Glomerular endothelial cell (primary cell): ENCODE measurements at regions not wholly inside any gene's neighbourhood (a gene's known extent, or its start where the extent isn't known, plus 50 kb on each side); places are given as distances from the start of the nearest gene placed in this dataset.

Experiments used
- DNase-seq: peaks from one replicate; pipeline ENCODE4 v3.0.0-alpha.2; 2011; ENCODE audit warnings: low read depth, low spot score; ENCODE audit errors: extremely low read depth

GRCh38 chr13:65103351-65103750 lies 2126.8 kb downstream of the PCDH9 start:
- no peak for DNase-seq

GRCh38 chr13:65095161-65096082 lies 2134.7 kb downstream of the PCDH9 start:
- no peak for DNase-seq

- no peak for DNase-seq
Observed at GRCh38 chr13:65093357-65093756, 2136.8 kb downstream of the PCDH9 start.

GRCh38 chr13:65091031-65091430 lies 2139.1 kb downstream of the PCDH9 start:
- no peak for DNase-seq

GRCh38 chr13:65090186-65090585 lies 2139.9 kb downstream of the PCDH9 start:
- no peak for DNase-seq

GRCh38 chr13:65088906-65089305 lies 2141.2 kb downstream of the PCDH9 start:
- DNase-seq, result no peak

- no peak for DNase-seq
Observed at GRCh38 chr13:65085977-65086376, 2144.2 kb downstream of the PCDH9 start.

- no peak for DNase-seq
Observed at GRCh38 chr13:65074248-65074647, 2155.9 kb downstream of the PCDH9 start.

- DNase-seq, result no peak
Observed at GRCh38 chr13:65064967-65065366, 2165.2 kb downstream of the PCDH9 start.

- DNase-seq, result no peak
Observed at GRCh38 chr13:65063753-65064152, 2166.4 kb downstream of the PCDH9 start.

- no peak for DNase-seq
Observed at GRCh38 chr13:65057986-65058385, 2172.2 kb downstream of the PCDH9 start.

GRCh38 chr13:65054277-65054676 lies 2175.9 kb downstream of the PCDH9 start:
- DNase-seq, result no peak

GRCh38 chr13:65036999-65037398 lies 2193.1 kb downstream of the PCDH9 start:
- DNase-seq, result no peak

- DNase-seq, result no peak
Observed at GRCh38 chr13:65035302-65035701, 2194.8 kb downstream of the PCDH9 start.

GRCh38 chr13:65034266-65034665 lies 2195.9 kb downstream of the PCDH9 start:
- no peak for DNase-seq

GRCh38 chr13:65032825-65033224 lies 2197.3 kb downstream of the PCDH9 start:
- DNase-seq, result no peak

GRCh38 chr13:65028101-65028500 lies 2202.0 kb downstream of the PCDH9 start:
- no peak for DNase-seq

- no peak for DNase-seq
Observed at GRCh38 chr13:65026505-65026904, 2203.6 kb downstream of the PCDH9 start.

- DNase-seq, result no peak
Observed at GRCh38 chr13:65011378-65011777, 2218.8 kb downstream of the PCDH9 start.

GRCh38 chr13:64997438-64997837 lies 2232.7 kb downstream of the PCDH9 start:
- DNase-seq, result no peak

GRCh38 chr13:64993514-64994164 lies 2236.5 kb downstream of the PCDH9 start:
- DNase-seq, result no peak

- no peak for DNase-seq
Observed at GRCh38 chr13:64992314-64992713, 2237.8 kb downstream of the PCDH9 start.
